GM12878 (cell line): ENCODE measurements at regions not wholly inside any gene's neighbourhood (a gene's known extent, or its start where the extent isn't known, plus 50 kb on each side); places are given as distances from the start of the nearest gene placed in this dataset.

Experiments used
- ASH2L ChIP-seq: fragments of 300-600, 200-600 bp; sonication (generic); IDR thresholded peaks from 2 replicates; pipeline ENCODE4 v1.6.1; 2017; ENCODE audit warnings: low read depth, mild to moderate bottlenecking, borderline replicate concordance
- EZH2 ChIP-seq: IDR thresholded peaks from 2 replicates; pipeline ENCODE4 v1.6.1; 2012; ENCODE audit warnings: low read depth, mild to moderate bottlenecking, control low read depth, inconsistent platforms, low read length, borderline replicate concordance; ENCODE audit not compliant: control insufficient read depth
- POLR2A ChIP-seq: IDR thresholded peaks from 2 replicates; pipeline ENCODE4 v1.6.1; 2011; ENCODE audit warnings: low read depth, mild to moderate bottlenecking, low read length
- RCOR1 ChIP-seq: conservative IDR thresholded peaks from 2 replicates; pipeline ENCODE4 v1.6.1; 2012; ENCODE audit warnings: low read depth, low read length, improper control_type of control experiment
- SIN3A ChIP-seq: IDR thresholded peaks from 2 replicates; pipeline ENCODE4 v1.6.1; 2012; ENCODE audit warnings: low read depth, low read length, improper control_type of control experiment
- SP1 ChIP-seq: IDR thresholded peaks from one replicate; pipeline ENCODE4 v1.6.1; 2011; ENCODE audit warnings: low read depth, low read length
- STAT3 ChIP-seq: IDR thresholded peaks from 2 replicates; pipeline ENCODE4 v1.6.1; 2011; ENCODE audit warnings: low read depth, low read length, improper control_type of control experiment
- SUZ12 ChIP-seq: fragments of 200-600 bp; sonication (generic); IDR thresholded peaks from one replicate; pipeline ENCODE4 v1.6.1; 2018; ENCODE audit warnings: antibody characterized with exemption, mild to moderate bottlenecking; ENCODE audit not compliant: unreplicated experiment
- YY1 ChIP-seq: IDR thresholded peaks from 2 replicates; pipeline ENCODE4 v1.6.1; 2011; ENCODE audit warnings: low read depth, mild to moderate bottlenecking, low read length
- TF ChIP-seq, protein P1 (sequence below), 3 experiments: IDR thresholded peaks in 2 of 3; conservative IDR thresholded peaks in 1 of 3; 2 replicates each; pipeline ENCODE4 v1.5.1; 2011; ENCODE audit warnings: low read depth in 3 of 3, low read length in 3 of 3, mild to moderate bottlenecking in 3 of 3, control low read depth in 2 of 3, moderate library complexity in 2 of 3, inconsistent platforms in 1 of 3, mixed read lengths in 1 of 3; ENCODE audit not compliant: control insufficient read depth in 2 of 3, insufficient read depth in 1 of 3; ENCODE audit errors: extremely low read depth in 1 of 3
- TF ChIP-seq, protein P2 (sequence below): IDR thresholded peaks from 2 replicates; pipeline ENCODE4 v1.6.1; 2012; ENCODE audit warnings: low read depth, low read length, improper control_type of control experiment

DNA sequence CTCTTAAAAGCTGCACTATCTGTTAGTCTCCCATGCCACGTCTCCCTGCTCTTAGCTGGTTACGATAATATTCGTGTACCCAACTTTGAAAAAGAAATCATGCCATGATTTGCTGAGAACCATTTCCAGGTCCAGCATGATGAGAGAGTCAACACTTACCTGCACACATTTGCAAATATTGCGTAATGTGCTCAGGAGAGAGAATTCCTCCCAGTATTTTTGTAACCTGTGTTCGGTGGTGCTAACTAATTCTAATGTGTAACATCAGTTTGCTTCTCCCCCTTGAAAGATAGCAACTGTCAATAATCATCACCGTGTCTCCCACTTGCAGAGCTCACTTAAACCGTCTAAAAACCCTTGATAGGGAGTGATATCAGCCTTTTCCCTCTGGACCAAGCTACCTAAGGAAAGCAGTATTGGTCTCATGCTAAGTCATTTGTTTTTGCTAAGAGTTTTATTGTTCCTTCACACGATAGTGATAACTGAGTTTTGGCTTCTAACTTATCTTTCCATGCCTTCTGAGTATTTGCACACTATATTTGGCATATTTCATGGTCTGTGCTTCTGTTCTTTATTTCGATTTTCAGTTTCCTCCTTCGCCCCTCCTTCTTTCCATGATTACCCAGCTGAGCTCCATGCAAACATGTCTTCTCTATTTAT, 61.1 kb upstream of the IRF2BP2 start:
- TF ChIP-seq EZH2: no peak
- no peak for TF ChIP-seq STAT3
- TF ChIP-seq, protein P1, sequence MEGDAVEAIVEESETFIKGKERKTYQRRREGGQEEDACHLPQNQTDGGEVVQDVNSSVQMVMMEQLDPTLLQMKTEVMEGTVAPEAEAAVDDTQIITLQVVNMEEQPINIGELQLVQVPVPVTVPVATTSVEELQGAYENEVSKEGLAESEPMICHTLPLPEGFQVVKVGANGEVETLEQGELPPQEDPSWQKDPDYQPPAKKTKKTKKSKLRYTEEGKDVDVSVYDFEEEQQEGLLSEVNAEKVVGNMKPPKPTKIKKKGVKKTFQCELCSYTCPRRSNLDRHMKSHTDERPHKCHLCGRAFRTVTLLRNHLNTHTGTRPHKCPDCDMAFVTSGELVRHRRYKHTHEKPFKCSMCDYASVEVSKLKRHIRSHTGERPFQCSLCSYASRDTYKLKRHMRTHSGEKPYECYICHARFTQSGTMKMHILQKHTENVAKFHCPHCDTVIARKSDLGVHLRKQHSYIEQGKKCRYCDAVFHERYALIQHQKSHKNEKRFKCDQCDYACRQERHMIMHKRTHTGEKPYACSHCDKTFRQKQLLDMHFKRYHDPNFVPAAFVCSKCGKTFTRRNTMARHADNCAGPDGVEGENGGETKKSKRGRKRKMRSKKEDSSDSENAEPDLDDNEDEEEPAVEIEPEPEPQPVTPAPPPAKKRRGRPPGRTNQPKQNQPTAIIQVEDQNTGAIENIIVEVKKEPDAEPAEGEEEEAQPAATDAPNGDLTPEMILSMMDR (IDR thresholded peaks at IDR 0.05 in 2 of 3, conservative IDR thresholded peaks at IDR 0.05 in 1 of 3; ENCODE audit: control insufficient read depth in 2 of 3, extremely low read depth in 1 of 3, insufficient read depth in 1 of 3, low read depth in 3 of 3, low read length in 3 of 3): no peak
- TF ChIP-seq SP1: no peak
- TF ChIP-seq SUZ12: no peak
- no peak for TF ChIP-seq POLR2A
- TF ChIP-seq SIN3A: no peak
- TF ChIP-seq, protein P2, sequence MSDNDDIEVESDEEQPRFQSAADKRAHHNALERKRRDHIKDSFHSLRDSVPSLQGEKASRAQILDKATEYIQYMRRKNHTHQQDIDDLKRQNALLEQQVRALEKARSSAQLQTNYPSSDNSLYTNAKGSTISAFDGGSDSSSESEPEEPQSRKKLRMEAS: no peak
- TF ChIP-seq ASH2L: no peak
- no peak for TF ChIP-seq RCOR1
- TF ChIP-seq YY1: no peak
